ENCODE measurements at regions not wholly inside any gene's neighbourhood (a gene's known extent, or its start where the extent isn't known, plus 50 kb on each side); places are given as distances from the start of the nearest gene placed in this dataset.

DNA sequence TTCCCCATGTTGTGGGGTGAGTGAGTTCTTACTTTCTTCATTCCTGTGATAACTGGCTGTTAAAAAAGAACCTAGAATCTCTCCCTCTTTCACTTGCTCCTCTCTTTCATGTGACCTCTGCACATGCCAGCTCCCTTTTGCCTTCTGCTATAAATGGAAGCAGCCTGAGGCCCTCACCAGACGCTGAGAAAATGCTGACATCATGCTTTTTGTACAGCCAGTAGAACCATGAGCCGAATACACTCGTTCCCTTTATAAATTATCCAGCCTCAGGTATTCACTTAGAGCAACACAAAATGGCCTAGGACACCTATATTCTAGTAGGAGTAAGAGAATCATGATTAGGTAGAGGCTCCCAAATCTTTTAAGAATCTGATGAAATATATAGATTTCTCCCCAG lies 333.5 kb downstream of the LRIG3 start:
- no peaks in the 10 kb centered on the region for H4K20me1 ChIP-seq (ENCODE audit: control insufficient read depth, insufficient read depth, low read depth, low read length)
- no peak overlapping the region for H3K27ac ChIP-seq (ENCODE audit: low read depth, low read length)
- no peaks in the 10 kb centered on the region for H3F3A ChIP-seq (ENCODE audit: control insufficient read depth, insufficient read depth)
- no peak for TF ChIP-seq EZH2phosphoT487 (IDR thresholded peaks at IDR 0.05; ENCODE audit: borderline replicate concordance, low read length)
- TF ChIP-seq, protein P1, sequence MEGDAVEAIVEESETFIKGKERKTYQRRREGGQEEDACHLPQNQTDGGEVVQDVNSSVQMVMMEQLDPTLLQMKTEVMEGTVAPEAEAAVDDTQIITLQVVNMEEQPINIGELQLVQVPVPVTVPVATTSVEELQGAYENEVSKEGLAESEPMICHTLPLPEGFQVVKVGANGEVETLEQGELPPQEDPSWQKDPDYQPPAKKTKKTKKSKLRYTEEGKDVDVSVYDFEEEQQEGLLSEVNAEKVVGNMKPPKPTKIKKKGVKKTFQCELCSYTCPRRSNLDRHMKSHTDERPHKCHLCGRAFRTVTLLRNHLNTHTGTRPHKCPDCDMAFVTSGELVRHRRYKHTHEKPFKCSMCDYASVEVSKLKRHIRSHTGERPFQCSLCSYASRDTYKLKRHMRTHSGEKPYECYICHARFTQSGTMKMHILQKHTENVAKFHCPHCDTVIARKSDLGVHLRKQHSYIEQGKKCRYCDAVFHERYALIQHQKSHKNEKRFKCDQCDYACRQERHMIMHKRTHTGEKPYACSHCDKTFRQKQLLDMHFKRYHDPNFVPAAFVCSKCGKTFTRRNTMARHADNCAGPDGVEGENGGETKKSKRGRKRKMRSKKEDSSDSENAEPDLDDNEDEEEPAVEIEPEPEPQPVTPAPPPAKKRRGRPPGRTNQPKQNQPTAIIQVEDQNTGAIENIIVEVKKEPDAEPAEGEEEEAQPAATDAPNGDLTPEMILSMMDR (IDR thresholded peaks at IDR 0.05; ENCODE audit: low read depth, low read length, poor library complexity, severe bottlenecking), result no peak
- H3K4me2 ChIP-seq (ENCODE audit: low read length), result no peak overlapping the region
- no peaks in the 10 kb centered on the region for H3K27me3 ChIP-seq (ENCODE audit: control insufficient read depth, low read length)
- H3K36me3 ChIP-seq (ENCODE audit: control insufficient read depth, low read length), result no peaks in the 10 kb centered on the region
- no peaks in the 10 kb centered on the region for H3K9me2 ChIP-seq (replicated peaks; ENCODE audit: control insufficient read depth, low read length)
- H3K4me1 ChIP-seq (ENCODE audit: control insufficient read depth, low read length), result no peaks in the 10 kb centered on the region
- H3K79me2 ChIP-seq (ENCODE audit: control insufficient read depth, low read length), result no peaks in the 10 kb centered on the region
- H3K9me3 ChIP-seq (ENCODE audit: control insufficient read depth, insufficient read depth, low read length), result no peaks in the 10 kb centered on the region
- H3K4me3 ChIP-seq (ENCODE audit: low read length), result no peak overlapping the region

DNA sequence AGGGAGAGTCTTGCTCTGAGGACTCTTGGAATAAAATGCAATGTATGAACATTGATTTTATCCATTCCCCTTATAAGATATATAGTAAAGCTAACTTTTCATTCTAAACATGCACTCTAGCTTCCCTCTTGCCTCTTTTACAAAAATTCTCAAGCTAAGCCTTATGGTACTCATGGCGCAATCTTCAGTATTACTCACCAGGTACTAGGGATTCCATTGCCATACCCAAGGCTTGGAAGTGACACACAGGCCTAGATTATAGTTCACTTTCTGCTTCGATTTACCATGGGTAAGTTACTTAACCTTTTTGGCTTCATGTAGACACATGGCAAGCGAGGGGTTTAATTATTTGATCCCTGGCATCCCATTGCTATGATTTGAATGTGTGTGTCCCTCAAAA lies 331.5 kb downstream of the LRIG3 start:
- H3K4me3 ChIP-seq (ENCODE audit: low read length), result no peak overlapping the region
- no peaks in the 10 kb centered on the region for H3F3A ChIP-seq (ENCODE audit: control insufficient read depth, insufficient read depth)
- no peak overlapping the region for H3K4me2 ChIP-seq (ENCODE audit: low read length)
- no peaks in the 10 kb centered on the region for H3K9me3 ChIP-seq (ENCODE audit: control insufficient read depth, insufficient read depth, low read length)
- no peaks in the 10 kb centered on the region for H4K20me1 ChIP-seq (ENCODE audit: control insufficient read depth, insufficient read depth, low read depth, low read length)
- no peaks in the 10 kb centered on the region for H3K36me3 ChIP-seq (ENCODE audit: control insufficient read depth, low read length)
- TF ChIP-seq EZH2phosphoT487 (IDR thresholded peaks at IDR 0.05; ENCODE audit: borderline replicate concordance, low read length), result no peak
- TF ChIP-seq, protein P1 (IDR thresholded peaks at IDR 0.05; ENCODE audit: low read depth, low read length, poor library complexity, severe bottlenecking), result no peak
- H3K4me1 ChIP-seq (ENCODE audit: control insufficient read depth, low read length), result no peaks in the 10 kb centered on the region
- no peaks in the 10 kb centered on the region for H3K27me3 ChIP-seq (ENCODE audit: control insufficient read depth, low read length)
- H3K9me2 ChIP-seq (replicated peaks; ENCODE audit: control insufficient read depth, low read length), result no peaks in the 10 kb centered on the region
- H3K79me2 ChIP-seq (ENCODE audit: control insufficient read depth, low read length), result no peaks in the 10 kb centered on the region
- no peak overlapping the region for H3K27ac ChIP-seq (ENCODE audit: low read depth, low read length)

DNA sequence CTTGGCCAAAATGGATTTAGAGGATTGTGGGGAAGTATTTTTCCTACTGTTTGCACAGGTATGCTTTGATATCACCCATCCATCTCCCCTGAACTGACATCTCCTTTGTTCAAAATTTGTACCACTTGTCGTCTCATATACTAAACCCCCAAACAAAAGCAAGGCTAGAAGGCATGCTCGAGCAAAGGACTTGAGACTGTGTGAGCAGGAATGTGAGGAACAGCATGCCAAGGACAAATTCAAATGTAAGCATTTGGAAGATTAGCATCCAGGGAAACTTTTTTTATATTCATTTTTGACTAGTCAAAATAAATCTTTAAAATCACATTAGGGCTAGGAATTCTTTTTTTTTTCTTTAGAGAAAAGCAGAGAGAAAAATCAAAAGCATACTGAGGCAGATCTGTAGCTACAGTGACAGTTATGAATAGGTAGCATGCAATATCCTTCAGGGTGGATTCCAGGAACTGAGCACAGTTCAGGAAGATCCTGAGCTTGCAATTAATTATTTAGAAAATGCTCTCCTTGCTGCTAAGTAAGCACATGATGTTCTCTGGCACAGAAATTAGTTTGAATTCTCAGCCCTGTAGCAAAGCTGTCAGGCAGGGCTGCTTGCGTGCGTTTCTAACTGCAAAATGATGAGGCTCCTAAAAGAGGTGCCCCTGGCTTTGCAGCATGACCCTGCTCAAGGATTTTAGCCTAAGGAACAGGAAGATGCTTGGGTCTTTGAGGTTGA lies 327.7 kb downstream of the LRIG3 start:
- no peak overlapping the region for H3K27ac ChIP-seq (ENCODE audit: low read depth, low read length)
- no peaks in the 10 kb centered on the region for H4K20me1 ChIP-seq (ENCODE audit: control insufficient read depth, insufficient read depth, low read depth, low read length)
- no peaks in the 10 kb centered on the region for H3K4me1 ChIP-seq (ENCODE audit: control insufficient read depth, low read length)
- H3K9me2 ChIP-seq (replicated peaks; ENCODE audit: control insufficient read depth, low read length), result no peaks in the 10 kb centered on the region
- TF ChIP-seq EZH2phosphoT487 (IDR thresholded peaks at IDR 0.05; ENCODE audit: borderline replicate concordance, low read length), result no peak
- TF ChIP-seq, protein P1 (IDR thresholded peaks at IDR 0.05; ENCODE audit: low read depth, low read length, poor library complexity, severe bottlenecking), result no peak
- H3K27me3 ChIP-seq (ENCODE audit: control insufficient read depth, low read length), result no peaks in the 10 kb centered on the region
- no peak overlapping the region for H3K4me3 ChIP-seq (ENCODE audit: low read length)
- no peaks in the 10 kb centered on the region for H3K36me3 ChIP-seq (ENCODE audit: control insufficient read depth, low read length)
- no peak overlapping the region for H3K4me2 ChIP-seq (ENCODE audit: low read length)
- H3K79me2 ChIP-seq (ENCODE audit: control insufficient read depth, low read length), result no peaks in the 10 kb centered on the region
- no peaks in the 10 kb centered on the region for H3F3A ChIP-seq (ENCODE audit: control insufficient read depth, insufficient read depth)
- H3K9me3 ChIP-seq (ENCODE audit: control insufficient read depth, insufficient read depth, low read length), result no peaks in the 10 kb centered on the region

Data from DOHH2 (cell line).